SU-DHL-6 (cell line): ENCODE measurements at regions not wholly inside any gene's neighbourhood (a gene's known extent, or its start where the extent isn't known, plus 50 kb on each side); places are given as distances from the start of the nearest gene placed in this dataset.

Source experiments
- H2AFZ ChIP-seq: fragments of 200-600 bp; sonication (generic); 2 replicates; pipeline ENCODE4 v1.6.1; 2014; ENCODE audit warnings: low read depth, mild to moderate bottlenecking, moderate library complexity, mixed read lengths, antibody characterized with exemption, low read length; ENCODE audit not compliant: severe bottlenecking
- H3F3A ChIP-seq: fragments of 200-600 bp; shearing (Covaris generic); 2 replicates; pipeline ENCODE4 v1.6.0; 2016; ENCODE audit warnings: antibody characterized with exemption, mild to moderate bottlenecking; ENCODE audit not compliant: insufficient read depth
- H3K27ac ChIP-seq: fragments of 200-600 bp; sonication (generic); 2 replicates; pipeline ENCODE4 v1.5.1; 2016; ENCODE audit warnings: low read depth, mild to moderate bottlenecking, low read length, moderate library complexity, mixed read lengths
- H3K27me3 ChIP-seq: fragments of 200-600 bp; sonication (generic), shearing (Covaris generic); 2 replicates; pipeline ENCODE4 v1.6.0; 2014; ENCODE audit warnings: mild to moderate bottlenecking, low read length
- H3K36me3 ChIP-seq: fragments of 200-600 bp; sonication (generic); 2 replicates; pipeline ENCODE4 v1.6.1; 2014; ENCODE audit warnings: mild to moderate bottlenecking, low read length, mixed read lengths
- H3K4me2 ChIP-seq: fragments of 300-600, 200-600 bp; shearing (Covaris generic), sonication (generic); 2 replicates; pipeline ENCODE4 v1.6.0; 2014; ENCODE audit warnings: low read length, low read depth, mild to moderate bottlenecking; ENCODE audit not compliant: poor library complexity, severe bottlenecking
- H3K4me3 ChIP-seq: fragments of 200-600 bp; sonication (generic); 2 replicates; pipeline ENCODE4 v1.5.1; 2014; ENCODE audit warnings: antibody characterized with exemption, low read length, mild to moderate bottlenecking, mixed read lengths; ENCODE audit not compliant: insufficient read depth, poor library complexity, severe bottlenecking
- H3K79me2 ChIP-seq: fragments of 200-600 bp; sonication (generic); 2 replicates; pipeline ENCODE4 v1.6.1; 2014; ENCODE audit warnings: mild to moderate bottlenecking, low read length, moderate library complexity; ENCODE audit not compliant: insufficient read depth
- H3K9ac ChIP-seq: fragments of 200-600 bp; sonication (generic); 2 replicates; pipeline ENCODE4 v1.7.0; 2014; ENCODE audit warnings: mild to moderate bottlenecking, low read length
- H3K9me2 ChIP-seq: fragments of 200-600 bp; sonication (generic); replicated peaks from 2 replicates; pipeline ENCODE4 v1.6.1; 2014; ENCODE audit warnings: low read length; ENCODE audit not compliant: insufficient read depth
- H3K9me3 ChIP-seq: fragments of 200-600 bp; sonication (generic); 2 replicates; pipeline ENCODE4 v1.6.1; 2014; ENCODE audit warnings: low read length, mixed read lengths; ENCODE audit not compliant: insufficient read depth
- H4K20me1 ChIP-seq: fragments of 200-600 bp; sonication (generic); 2 replicates; pipeline ENCODE4 v1.6.1; 2014; ENCODE audit warnings: low read depth, mild to moderate bottlenecking, antibody characterized with exemption, low read length, moderate library complexity, mixed read lengths
- CTCF ChIP-seq: fragments of 200-600 bp; sonication (generic); IDR thresholded peaks from one replicate; pipeline ENCODE4 v1.5.1; 2017; ENCODE audit warnings: antibody characterized with exemption, mild to moderate bottlenecking, low read length, moderate library complexity; ENCODE audit not compliant: insufficient read depth, poor library complexity, severe bottlenecking
- EZH2phosphoT487 ChIP-seq: fragments of 200-600 bp; sonication (generic), shearing (Covaris generic); conservative IDR thresholded peaks from 2 replicates; pipeline ENCODE4 v1.6.1; 2018; ENCODE audit warnings: mild to moderate bottlenecking, antibody characterized with exemption, low read length, moderate library complexity, mixed read lengths

GRCh38 chr4:58871509-58871908 lies 1761.3 kb upstream of the IGFBP7 start:
- H3K27me3 ChIP-seq: no peaks in the 10 kb centered on the region
- H3K9me2 ChIP-seq: no peaks in the 10 kb centered on the region
- H3K9ac ChIP-seq: no peak overlapping the region
- H3K36me3 ChIP-seq: no peaks in the 10 kb centered on the region
- no peak overlapping the region for H3K4me3 ChIP-seq
- no peak overlapping the region for H2AFZ ChIP-seq
- H3K79me2 ChIP-seq: no peaks in the 10 kb centered on the region
- H3K4me2 ChIP-seq: no peak overlapping the region
- H4K20me1 ChIP-seq: no peaks in the 10 kb centered on the region
- no peaks in the 10 kb centered on the region for H3F3A ChIP-seq
- H3K9me3 ChIP-seq: no peaks in the 10 kb centered on the region
- no peak for TF ChIP-seq EZH2phosphoT487
- TF ChIP-seq CTCF: no peak
- no peak overlapping the region for H3K27ac ChIP-seq

- no peaks in the 10 kb centered on the region for H3K9me3 ChIP-seq
- TF ChIP-seq EZH2phosphoT487 (no peak), CTCF (no peak)
- no peaks in the 10 kb centered on the region for H3K79me2 ChIP-seq
These were observed 1738.8 kb upstream of the IGFBP7 start for GRCh38 chr4:58849026-58849425.

GRCh38 chr4:58843455-58843854 lies 1733.3 kb upstream of the IGFBP7 start:
- no peaks in the 10 kb centered on the region for H3K79me2 ChIP-seq
- no peak overlapping the region for H3K27ac ChIP-seq
- no peak overlapping the region for H3K9ac ChIP-seq
- H4K20me1 ChIP-seq: no peaks in the 10 kb centered on the region
- H3F3A ChIP-seq: no peaks in the 10 kb centered on the region
- no peaks in the 10 kb centered on the region for H3K27me3 ChIP-seq
- H3K36me3 ChIP-seq: no peaks in the 10 kb centered on the region
- TF ChIP-seq CTCF (no peak), EZH2phosphoT487 (no peak)
- H2AFZ ChIP-seq: no peak overlapping the region
- H3K4me2 ChIP-seq: no peak overlapping the region
- H3K9me2 ChIP-seq: no peaks in the 10 kb centered on the region
- H3K4me3 ChIP-seq: no peak overlapping the region
- H3K9me3 ChIP-seq: no peaks in the 10 kb centered on the region

More at GRCh38 chr4:58849026-58849425, 1738.8 kb upstream of the IGFBP7 start:
- Histone ChIP-seq H3F3A (no peaks in the 10 kb centered on the region), H3K9me2 (no peaks in the 10 kb centered on the region), H3K4me3 (no peak overlapping the region), H3K27me3 (no peaks in the 10 kb centered on the region), H3K27ac (no peak overlapping the region), H3K36me3 (no peaks in the 10 kb centered on the region), H3K9ac (no peak overlapping the region), H2AFZ (no peak overlapping the region), H4K20me1 (no peaks in the 10 kb centered on the region), H3K4me2 (no peak overlapping the region)

- Histone ChIP-seq H3K27ac (no peak overlapping the region), H3K79me2 (no peaks in the 10 kb centered on the region), H3F3A (no peaks in the 10 kb centered on the region), H3K9ac (no peak overlapping the region), H3K27me3 (no peaks in the 10 kb centered on the region), H4K20me1 (no peaks in the 10 kb centered on the region), H3K4me3 (no peak overlapping the region), H2AFZ (peak overlapping the region; percentile 48), H3K36me3 (no peaks in the 10 kb centered on the region), H3K4me2 (no peak overlapping the region), H3K9me3 (no peaks in the 10 kb centered on the region), H3K9me2 (no peaks in the 10 kb centered on the region)
- TF ChIP-seq CTCF (no peak), EZH2phosphoT487 (no peak)
These were observed 1722.9 kb upstream of the IGFBP7 start for GRCh38 chr4:58833126-58833525.
